HepG2 (cell line): ENCODE measurements at regions not wholly inside any gene's neighbourhood (a gene's known extent, or its start where the extent isn't known, plus 50 kb on each side); places are given as distances from the start of the nearest gene placed in this dataset.

Experiments used
- ATAC-seq: fragments of 200-7000 bp; cut with Tn5 transposase; 3 replicates; pipeline ENCODE4 v1.9.1; 2020; ENCODE audit warnings: mild to moderate bottlenecking, moderate library complexity
- BruUV-seq: library from RNA; stranded (reverse); fragments of 400-500 nt; replicated peaks from 2 replicates; lab custom pipeline; 2021; lab: Mats Ljungman, UMichigan
- CTCF ChIA-PET: fragments of 300-600 bp; formaldehyde crosslinking; extraction: SDS; loops from one replicate; lab custom pipeline; 2021; ENCODE audit warnings: low total read pairs, inconsistent platforms, low intra/inter-chr PET ratio; lab: Yijun Ruan, JAX
- POLR2A ChIA-PET: fragments of 350-600 bp; sonication (Branson Sonifier 250); formaldehyde crosslinking; loops from one replicate; lab custom pipeline; 2020; ENCODE audit warnings: antibody characterized with exemption, inconsistent platforms; lab: Yijun Ruan, JAX
- DNase-seq: peaks from one replicate; pipeline ENCODE4 v3.0.0-alpha.2; 2015; ENCODE audit warnings: low spot score
- FAIRE-seq: peaks from 3 replicates; lab custom pipeline; 2011; peaks lifted over from hg19 to GRCh38; lab: Jason Lieb, UNC
- H2AFZ ChIP-seq: one replicate; pipeline ENCODE4 v1.6.1; 2011; ENCODE audit warnings: low read length, inconsistent platforms
- H3K27ac ChIP-seq: fragments of 300-600 bp; 3 replicates; pipeline ENCODE4 v1.8.0; 2011; ENCODE audit warnings: mixed run types, mild to moderate bottlenecking, mixed read lengths, low read length, inconsistent platforms; ENCODE audit not compliant: insufficient read depth; ENCODE audit errors: extremely low read length
- H3K27me3 ChIP-seq, 2 experiments: fragments of 200-600 bp in 1 of 2; 2 replicates in 1 of 2; 3 replicates in 1 of 2; pipeline versions ENCODE4 v1.6.0 to v1.8.0; 2011; ENCODE audit warnings: low read length in 2 of 2, mild to moderate bottlenecking in 2 of 2, moderate library complexity in 2 of 2, inconsistent platforms in 1 of 2; ENCODE audit not compliant: insufficient read depth in 2 of 2, control insufficient read depth in 1 of 2
- H3K36me3 ChIP-seq, 2 experiments: fragments of 200-600 bp in 1 of 2; replicated peaks in 1 of 2; 2 replicates in 1 of 2; 3 replicates in 1 of 2; pipeline versions ENCODE4 v1.5.1 to v1.8.0; 2011; ENCODE audit warnings: low read length in 2 of 2, inconsistent platforms in 1 of 2; ENCODE audit not compliant: insufficient read depth in 2 of 2, control insufficient read depth in 1 of 2
- H3K4me1 ChIP-seq: 2 replicates; pipeline ENCODE4 v1.5.1; 2012; ENCODE audit warnings: low read length, inconsistent platforms; ENCODE audit not compliant: insufficient read depth
- H3K4me2 ChIP-seq: 2 replicates; pipeline ENCODE4 v1.6.0; 2011; ENCODE audit warnings: low read depth, low read length, inconsistent platforms
- H3K4me3 ChIP-seq, 3 experiments: fragments of 200-600 bp in 1 of 3; sonication (generic), shearing (Covaris generic) in 1 of 3; replicated peaks in 1 of 3; 2 replicates each; pipeline ENCODE4 v1.5.1; 2011 to 2016; ENCODE audit warnings: low read length in 3 of 3, inconsistent platforms in 2 of 3, low read depth in 2 of 3, mild to moderate bottlenecking in 2 of 3, control low read depth in 1 of 3, mixed read lengths in 1 of 3; ENCODE audit not compliant: insufficient read depth in 1 of 3
- H3K79me2 ChIP-seq: one replicate; pipeline ENCODE4 v1.6.1; 2011; ENCODE audit warnings: low read length, inconsistent platforms; ENCODE audit not compliant: insufficient read depth
- H3K9ac ChIP-seq: 2 replicates; pipeline ENCODE4 v1.6.0; 2011; ENCODE audit warnings: mild to moderate bottlenecking, low read depth, low read length, inconsistent platforms; ENCODE audit not compliant: insufficient read depth
- H3K9me3 ChIP-seq: 2 replicates; pipeline ENCODE4 v1.5.1; 2012; ENCODE audit warnings: mild to moderate bottlenecking, low read length
- H4K20me1 ChIP-seq: 2 replicates; pipeline ENCODE4 v1.6.0; 2011; ENCODE audit warnings: inconsistent platforms, mild to moderate bottlenecking, low read length, moderate library complexity; ENCODE audit not compliant: insufficient read depth
- BCL6 ChIP-seq: IDR thresholded peaks from 2 replicates; pipeline ENCODE4 v1.6.1; 2016; ENCODE audit warnings: missing genetic modification reagents, missing compliant biosample characterization
- CREB1 ChIP-seq, 2 experiments: fragments of 450-650 bp in 1 of 2; IDR thresholded peaks; 2 replicates each; pipeline ENCODE4 v1.6.1; 2016 to 2017; ENCODE audit warnings: control low read depth in 1 of 2, mild to moderate bottlenecking in 1 of 2, missing compliant biosample characterization in 1 of 2, missing genetic modification characterization in 1 of 2
- HNRNPK ChIP-seq: fragments of 200-400 bp; formaldehyde crosslinking; IDR thresholded peaks from 2 replicates; pipeline ENCODE4 v1.6.1; 2018; ENCODE audit warnings: low read length, low read depth, moderate library complexity, mild to moderate bottlenecking; ENCODE audit not compliant: poor library complexity, severe bottlenecking
- NFE2L2 ChIP-seq: fragments of 150-350 bp; IDR thresholded peaks from 2 replicates; pipeline ENCODE4 v1.6.1; 2014; ENCODE audit warnings: low read length
- ZNF253 ChIP-seq: sonication (generic); formaldehyde crosslinking; IDR thresholded peaks from 2 replicates; pipeline ENCODE4 v1.8.0; 2022; ENCODE audit warnings: mild to moderate bottlenecking, missing genetic modification reagents, borderline replicate concordance
- ZNF460 ChIP-seq: sonication (generic); formaldehyde crosslinking; IDR thresholded peaks from 2 replicates; pipeline ENCODE4 v1.5.1; 2020; ENCODE audit warnings: missing genetic modification reagents, mild to moderate bottlenecking, borderline replicate concordance
- ZNF773 ChIP-seq: sonication (generic); formaldehyde crosslinking; IDR thresholded peaks from 2 replicates; pipeline ENCODE4 v1.4.0; 2020; ENCODE audit warnings: missing genetic modification reagents, borderline replicate concordance
- WGBS: methylation state at CpG from one replicate; pipeline ENCODE4 v1.1.6; 2017; ENCODE audit warnings: low lambda C conversion rate; 5-methylcytosine and 5-hydroxymethylcytosine counted together
- in situ Hi-C: cut with HindIII; loops from 2 replicates; pipeline ENCODE4 v1.10.0; 2017; ENCODE audit warnings: low pct_unique_long_range_greater_than_20kb; ENCODE audit not compliant: extremely low pct_ligation_motif_present
- intact Hi-C: fragments of 100-400 bp; cut with micrococcal nuclease; formaldehyde crosslinking; loops from one replicate; pipeline ENCODE4 v1.10.0; 2022; ENCODE audit not compliant: unreplicated experiment

- no peak overlapping the region for H3K4me3 ChIP-seq
- 6% methylated on average over 2 of the region's 2 CpGs for WGBS
- in situ Hi-C loops (no loop called here), intact Hi-C loops (no loop called here)
- TF ChIP-seq HNRNPK (peak; percentile 62), ZNF253 (CRISPR knock-in tag) (no peak)
- no peaks in the 10 kb centered on the region for H3K4me1 ChIP-seq
- H2AFZ ChIP-seq, result no peak overlapping the region
- no peaks in the 10 kb centered on the region for H3K36me3 ChIP-seq
- no TSS peak for BruUV-seq
- no peak overlapping the region for H3K4me2 ChIP-seq
- ChIA-PET CTCF (no interaction called here), POLR2A (no interaction called here)
- no peak overlapping the region for H3K27ac ChIP-seq
- no peaks in the 10 kb centered on the region for H3K27me3 ChIP-seq
- no peak for ATAC-seq
- H4K20me1 ChIP-seq, result no peaks in the 10 kb centered on the region
- H3K9me3 ChIP-seq, result no peaks in the 10 kb centered on the region
- H3K9ac ChIP-seq, result no peak overlapping the region
- H3K79me2 ChIP-seq, result no peaks in the 10 kb centered on the region
- FAIRE-seq, result no peak
- DNase-seq, result no peak
Observed at GRCh38 chr12:91620422-91620821, 437.8 kb upstream of the DCN start.

GRCh38 chr12:91618281-91618680 is 435.7 kb upstream of the DCN start:
- H3K4me1 ChIP-seq, result no peaks in the 10 kb centered on the region
- no peaks in the 10 kb centered on the region for H3K9me3 ChIP-seq
- POLR2A ChIA-PET, result no interaction called here
- no peak overlapping the region for H3K4me3 ChIP-seq
- no peak overlapping the region for H2AFZ ChIP-seq
- H3K27ac ChIP-seq, result no peak overlapping the region
- no peaks in the 10 kb centered on the region for H3K36me3 ChIP-seq
- no peak overlapping the region for H3K4me2 ChIP-seq
- DNase-seq (no peak), FAIRE-seq (no peak), ATAC-seq (no peak)
- intact Hi-C loops (no loop called here), in situ Hi-C loops (no loop called here)
- H4K20me1 ChIP-seq, result no peaks in the 10 kb centered on the region
- H3K27me3 ChIP-seq, result no peaks in the 10 kb centered on the region
- WGBS, result 19% methylated on average over 2 of the region's 2 CpGs
- TF ChIP-seq ZNF460 (no peak), CREB1 (IDR thresholded peaks at IDR 0.05) (0 out of 2 replicates have a peak, but pooled peaks have one; percentile 38), CREB1 (CRISPR knock-in tag; IDR thresholded peaks at IDR 0.05) (no peak), BCL6 (CRISPR knock-in tag) (no peak), NFE2L2 (peak; percentile 63), ZNF773 (no peak)
- CTCF ChIA-PET, result no interaction called here
- no peaks in the 10 kb centered on the region for H3K79me2 ChIP-seq
- BruUV-seq, result no TSS peak
- H3K9ac ChIP-seq, result no peak overlapping the region
